Progenitor cell of endocrine pancreas (in vitro differentiated cells): ENCODE measurements at regions not wholly inside any gene's neighbourhood (a gene's known extent, or its start where the extent isn't known, plus 50 kb on each side); places are given as distances from the start of the nearest gene placed in this dataset.

Experiments
- DNase-seq: peaks from one replicate; pipeline ENCODE4 v3.0.0; 2021; ENCODE audit warnings: low spot score; ENCODE audit not compliant: unreplicated experiment
- H3K27ac Mint-ChIP-seq: 2 replicates; pipeline ENCODE4 v1.8.0; 2021; ENCODE audit warnings: mild to moderate bottlenecking, moderate library complexity, mixed read lengths
- H3K27me3 Mint-ChIP-seq: 2 replicates; pipeline ENCODE4 v1.8.0; 2021; ENCODE audit warnings: mixed read lengths
- H3K36me3 Mint-ChIP-seq: 2 replicates; pipeline ENCODE4 v1.8.0; 2022; ENCODE audit warnings: mixed read lengths; ENCODE audit not compliant: insufficient read depth
- H3K4me1 Mint-ChIP-seq: 2 replicates; pipeline ENCODE4 v1.8.0; 2021; ENCODE audit warnings: low read depth, mixed read lengths
- H3K4me3 Mint-ChIP-seq: 2 replicates; pipeline ENCODE4 v1.8.0; 2021; ENCODE audit warnings: low read depth, mild to moderate bottlenecking, moderate library complexity, mixed read lengths
- H3K9me3 Mint-ChIP-seq: 2 replicates; pipeline ENCODE4 v1.8.0; 2021; ENCODE audit warnings: low read depth, mixed read lengths
- TF ChIP-seq, protein P1 (sequence below): fragments of 200-600 bp; sonication (generic); IDR thresholded peaks from one replicate; pipeline ENCODE4 v1.5.0; 2021; ENCODE audit warnings: antibody characterized with exemption, mild to moderate bottlenecking; ENCODE audit not compliant: unreplicated experiment

GRCh38 chr7:112880818-112881418, 90.7 kb upstream of the TMEM168 start:
- Mint-ChIP-seq H3K27me3 (no peaks in the 10 kb centered on the region), H3K4me3 (no peak overlapping the region), H3K36me3 (peaks cover 14% of the 10 kb centered on the region), H3K4me1 (peaks cover 14% of the 10 kb centered on the region), H3K27ac (no peak overlapping the region), H3K9me3 (peaks cover 4% of the 10 kb centered on the region)
- DNase-seq = no peak
- TF ChIP-seq, protein P1, sequence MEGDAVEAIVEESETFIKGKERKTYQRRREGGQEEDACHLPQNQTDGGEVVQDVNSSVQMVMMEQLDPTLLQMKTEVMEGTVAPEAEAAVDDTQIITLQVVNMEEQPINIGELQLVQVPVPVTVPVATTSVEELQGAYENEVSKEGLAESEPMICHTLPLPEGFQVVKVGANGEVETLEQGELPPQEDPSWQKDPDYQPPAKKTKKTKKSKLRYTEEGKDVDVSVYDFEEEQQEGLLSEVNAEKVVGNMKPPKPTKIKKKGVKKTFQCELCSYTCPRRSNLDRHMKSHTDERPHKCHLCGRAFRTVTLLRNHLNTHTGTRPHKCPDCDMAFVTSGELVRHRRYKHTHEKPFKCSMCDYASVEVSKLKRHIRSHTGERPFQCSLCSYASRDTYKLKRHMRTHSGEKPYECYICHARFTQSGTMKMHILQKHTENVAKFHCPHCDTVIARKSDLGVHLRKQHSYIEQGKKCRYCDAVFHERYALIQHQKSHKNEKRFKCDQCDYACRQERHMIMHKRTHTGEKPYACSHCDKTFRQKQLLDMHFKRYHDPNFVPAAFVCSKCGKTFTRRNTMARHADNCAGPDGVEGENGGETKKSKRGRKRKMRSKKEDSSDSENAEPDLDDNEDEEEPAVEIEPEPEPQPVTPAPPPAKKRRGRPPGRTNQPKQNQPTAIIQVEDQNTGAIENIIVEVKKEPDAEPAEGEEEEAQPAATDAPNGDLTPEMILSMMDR = no peak

DNA sequence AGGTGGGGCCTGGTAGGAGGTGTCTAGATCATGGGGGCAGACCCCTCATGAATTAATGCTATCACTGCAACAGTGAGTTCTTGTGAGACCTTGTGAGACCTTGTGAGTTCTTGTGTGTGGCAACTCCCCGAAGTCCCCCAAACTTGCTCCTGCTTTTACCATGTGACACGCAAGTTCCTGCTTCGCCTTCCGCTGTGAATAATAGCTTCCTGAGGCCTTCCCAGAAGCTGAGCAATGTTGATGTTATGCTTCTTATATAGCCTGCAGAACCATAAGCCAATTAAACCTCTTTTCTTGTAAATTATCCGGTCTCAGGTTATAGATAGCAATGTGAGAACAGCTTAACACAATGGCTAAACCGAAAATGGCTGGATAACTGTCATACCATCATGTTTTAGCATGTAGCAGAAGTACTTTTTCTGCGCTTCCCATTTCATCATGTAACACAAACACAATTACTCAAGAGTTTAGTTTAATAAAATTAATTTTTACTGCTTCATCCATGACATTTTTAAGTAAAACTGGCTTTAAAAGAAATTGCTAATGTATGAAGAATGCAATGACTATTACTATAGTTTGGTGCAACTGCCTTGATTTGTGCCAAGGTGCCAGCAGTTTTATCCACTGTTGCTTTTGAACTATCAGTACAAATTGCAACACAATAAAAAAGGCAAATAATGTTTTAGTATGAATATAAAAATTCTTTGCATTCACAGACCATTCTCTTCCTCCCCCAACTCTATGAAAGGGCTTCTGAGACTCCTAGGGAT, 87.7 kb upstream of the TMEM168 start:
- Mint-ChIP-seq H3K9me3 (no peaks in the 10 kb centered on the region), H3K36me3 (peaks cover 9% of the 10 kb centered on the region), H3K4me1 (peaks cover 14% of the 10 kb centered on the region), H3K4me3 (no peak overlapping the region), H3K27me3 (no peaks in the 10 kb centered on the region), H3K27ac (no peak overlapping the region)
- TF ChIP-seq, protein P1 = no peak
- no peak for DNase-seq

DNA sequence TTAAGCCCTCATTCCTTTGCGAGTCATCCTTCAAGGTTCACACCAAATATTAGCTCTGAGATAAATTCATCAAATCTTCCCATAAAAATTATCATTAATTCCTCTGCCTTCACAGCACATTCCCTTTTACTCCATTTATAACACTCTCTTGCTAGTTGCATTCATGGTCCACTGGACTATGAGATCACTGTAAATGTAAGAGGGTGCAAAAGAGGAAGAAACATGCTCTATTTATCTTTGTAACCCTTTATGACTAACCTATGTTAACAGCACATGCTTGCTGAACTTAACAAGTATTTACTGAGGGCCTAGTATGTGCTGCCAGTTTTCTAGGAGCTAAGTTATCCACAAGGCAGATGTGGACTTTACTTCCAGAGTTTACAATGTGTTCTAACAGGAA, 86.7 kb upstream of the TMEM168 start:
- Mint-ChIP-seq H3K4me1 (peaks cover 14% of the 10 kb centered on the region), H3K27me3 (no peaks in the 10 kb centered on the region), H3K4me3 (no peak overlapping the region), H3K36me3 (peaks cover 9% of the 10 kb centered on the region), H3K27ac (no peak overlapping the region), H3K9me3 (no peaks in the 10 kb centered on the region)
- TF ChIP-seq, protein P1 = no peak
- no peak for DNase-seq

DNA sequence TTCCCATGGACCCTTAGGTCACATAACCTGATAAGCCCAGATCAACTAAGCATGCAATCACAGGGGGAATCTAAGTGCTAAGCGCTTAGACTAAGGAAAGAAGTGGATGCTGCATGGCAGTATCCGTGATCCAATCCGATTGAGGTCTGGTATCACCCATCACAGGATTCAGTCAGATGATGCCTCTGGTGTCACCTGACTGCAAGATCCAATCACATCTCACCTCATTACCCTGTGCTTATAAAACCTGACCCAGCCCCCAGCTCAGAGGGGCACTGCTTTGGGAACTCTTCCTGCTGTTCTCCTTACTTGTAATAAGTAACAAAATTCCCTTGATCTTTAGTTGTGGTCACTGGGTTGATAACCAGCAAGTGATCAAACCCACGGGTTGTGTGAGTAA, 84.7 kb upstream of the TMEM168 start:
- Mint-ChIP-seq H3K36me3 (peaks cover 12% of the 10 kb centered on the region), H3K4me1 (peaks cover 18% of the 10 kb centered on the region), H3K27ac (no peak overlapping the region), H3K27me3 (no peaks in the 10 kb centered on the region), H3K9me3 (no peaks in the 10 kb centered on the region), H3K4me3 (no peak overlapping the region)
- no peak for DNase-seq
- TF ChIP-seq, protein P1 = no peak

- no peak overlapping the region for H3K4me3 Mint-ChIP-seq
- TF ChIP-seq, protein P1 = no peak
- no peak for DNase-seq
- H3K4me1 Mint-ChIP-seq = peaks cover 15% of the 10 kb centered on the region
- peaks cover 18% of the 10 kb centered on the region for H3K36me3 Mint-ChIP-seq
- no peak overlapping the region for H3K27ac Mint-ChIP-seq
- no peaks in the 10 kb centered on the region for H3K27me3 Mint-ChIP-seq
- H3K9me3 Mint-ChIP-seq = peaks cover 4% of the 10 kb centered on the region
Observed at GRCh38 chr7:112873831-112874553, 83.8 kb upstream of the TMEM168 start.
